Neural progenitor cell (in vitro differentiated cells): ENCODE measurements at regions not wholly inside any gene's neighbourhood (a gene's known extent, or its start where the extent isn't known, plus 50 kb on each side); places are given as distances from the start of the nearest gene placed in this dataset.

Experiments used
- DNase-seq: peaks from one replicate; pipeline ENCODE4 v3.0.0-alpha.2; 2016; ENCODE audit warnings: low spot score
- H2AFZ ChIP-seq: fragments of 200-600 bp; sonication (generic); replicated peaks from 2 replicates; pipeline ENCODE4 v1.6.1; 2016; ENCODE audit warnings: antibody characterized with exemption
- H3F3A ChIP-seq: fragments of 200-600 bp; sonication (generic); 2 replicates; pipeline ENCODE4 v1.6.1; 2016; ENCODE audit warnings: antibody characterized with exemption, low read depth
- H3K27ac ChIP-seq: fragments of 200-600 bp; sonication (generic); 2 replicates; pipeline ENCODE4 v1.5.1; 2016; ENCODE audit warnings: mild to moderate bottlenecking
- H3K27me3 ChIP-seq: fragments of 200-600 bp; sonication (generic); 2 replicates; pipeline ENCODE4 v1.6.1; 2016; ENCODE audit warnings: mild to moderate bottlenecking, moderate library complexity
- H3K36me3 ChIP-seq: fragments of 200-600 bp; sonication (generic); 2 replicates; pipeline ENCODE4 v1.5.1; 2016
- H3K4me1 ChIP-seq: fragments of 200-600 bp; sonication (generic); 2 replicates; pipeline ENCODE4 v1.6.1; 2016; ENCODE audit warnings: mixed run types
- H3K4me2 ChIP-seq: fragments of 200-600 bp; sonication (generic); 2 replicates; pipeline ENCODE4 v1.6.1; 2016
- H3K4me3 ChIP-seq: fragments of 200-600 bp; sonication (generic); 2 replicates; pipeline ENCODE4 v1.5.1; 2016
- H3K79me2 ChIP-seq: fragments of 200-600 bp; sonication (generic); 2 replicates; pipeline ENCODE4 v1.6.1; 2016; ENCODE audit warnings: low read depth
- H3K9ac ChIP-seq: fragments of 200-600 bp; sonication (generic); 2 replicates; pipeline ENCODE4 v1.6.1; 2016
- H3K9me3 ChIP-seq: fragments of 200-600 bp; sonication (generic); 2 replicates; pipeline ENCODE4 v1.5.1; 2016; ENCODE audit warnings: low read depth
- H4K20me1 ChIP-seq: fragments of 200-600 bp; sonication (generic); 2 replicates; pipeline ENCODE4 v1.6.1; 2016; ENCODE audit warnings: low read depth
- H3K27ac Mint-ChIP-seq: 3 replicates; pipeline ENCODE4 v1.8.0; 2021; ENCODE audit warnings: mixed read lengths
- H3K27me3 Mint-ChIP-seq: 2 replicates; pipeline ENCODE4 v1.8.0; 2022; ENCODE audit warnings: low read depth, mild to moderate bottlenecking, inconsistent platforms, moderate library complexity, mixed read lengths; ENCODE audit not compliant: insufficient read depth
- H3K36me3 Mint-ChIP-seq: 3 replicates; pipeline ENCODE4 v1.8.0; 2021; ENCODE audit warnings: mixed read lengths
- H3K4me1 Mint-ChIP-seq: 3 replicates; pipeline ENCODE4 v1.8.0; 2021; ENCODE audit warnings: mixed read lengths
- H3K4me3 Mint-ChIP-seq: 3 replicates; pipeline ENCODE4 v1.8.0; 2021; ENCODE audit warnings: mild to moderate bottlenecking, moderate library complexity, mixed read lengths
- H3K9me3 Mint-ChIP-seq: 3 replicates; pipeline ENCODE4 v1.8.0; 2020; ENCODE audit warnings: mixed read lengths
- CTCF ChIP-seq: fragments of 200-600 bp; sonication (generic); IDR thresholded peaks from 2 replicates; pipeline ENCODE4 v1.5.1; 2017; ENCODE audit warnings: antibody characterized with exemption, mild to moderate bottlenecking
- EZH2 ChIP-seq: fragments of 200-600 bp; sonication (generic); IDR thresholded peaks from 2 replicates; pipeline ENCODE4 v1.6.1; 2017; ENCODE audit warnings: antibody characterized with exemption, mild to moderate bottlenecking, moderate library complexity
- EZH2phosphoT487 ChIP-seq: fragments of 200-600 bp; sonication (generic); IDR thresholded peaks from 2 replicates; pipeline ENCODE4 v1.6.1; 2017; ENCODE audit warnings: antibody characterized with exemption

GRCh38 chr17:6314311-6314710 is 120.6 kb downstream of the AIPL1 start:
- no peak for DNase-seq
- no peaks in the 10 kb centered on the region for H3K36me3 ChIP-seq
- H3K4me2 ChIP-seq: no peak overlapping the region
- H3K27ac ChIP-seq: no peak overlapping the region
- H2AFZ ChIP-seq: no peak overlapping the region
- H3K4me1 ChIP-seq: no peaks in the 10 kb centered on the region
- no peaks in the 10 kb centered on the region for H4K20me1 ChIP-seq
- peaks cover 2% of the 10 kb centered on the region for H3K36me3 Mint-ChIP-seq
- H3K27me3 ChIP-seq: no peaks in the 10 kb centered on the region
- H3K4me3 Mint-ChIP-seq: no peak overlapping the region
- H3F3A ChIP-seq: no peaks in the 10 kb centered on the region
- no peaks in the 10 kb centered on the region for H3K9me3 Mint-ChIP-seq
- no peak overlapping the region for H3K27ac Mint-ChIP-seq
- no peak overlapping the region for H3K9ac ChIP-seq
- no peaks in the 10 kb centered on the region for H3K79me2 ChIP-seq
- no peak for TF ChIP-seq CTCF
- no peak for TF ChIP-seq EZH2phosphoT487
- TF ChIP-seq EZH2: no peak
- no peak overlapping the region for H3K4me3 ChIP-seq
- H3K27me3 Mint-ChIP-seq: peaks cover 9% of the 10 kb centered on the region
- no peaks in the 10 kb centered on the region for H3K9me3 ChIP-seq
- peaks cover 17% of the 10 kb centered on the region for H3K4me1 Mint-ChIP-seq

GRCh38 chr17:6313835-6314234 is 121.1 kb downstream of the AIPL1 start:
- H3F3A ChIP-seq: no peaks in the 10 kb centered on the region
- no peak for DNase-seq
- no peaks in the 10 kb centered on the region for H3K4me1 ChIP-seq
- Mint-ChIP-seq H3K27ac (no peak overlapping the region), H3K9me3 (no peaks in the 10 kb centered on the region), H3K4me1 (peaks cover 17% of the 10 kb centered on the region), H3K27me3 (peaks cover 9% of the 10 kb centered on the region), H3K4me3 (no peak overlapping the region), H3K36me3 (peaks cover 2% of the 10 kb centered on the region)
- H2AFZ ChIP-seq: no peak overlapping the region
- TF ChIP-seq EZH2 (no peak), EZH2phosphoT487 (no peak), CTCF (no peak)
- H3K27me3 ChIP-seq: no peaks in the 10 kb centered on the region
- H4K20me1 ChIP-seq: no peaks in the 10 kb centered on the region
- no peak overlapping the region for H3K4me2 ChIP-seq
- H3K9me3 ChIP-seq: no peaks in the 10 kb centered on the region
- H3K79me2 ChIP-seq: no peaks in the 10 kb centered on the region
- no peaks in the 10 kb centered on the region for H3K36me3 ChIP-seq
- no peak overlapping the region for H3K4me3 ChIP-seq
- no peak overlapping the region for H3K9ac ChIP-seq
- H3K27ac ChIP-seq: no peak overlapping the region

GRCh38 chr17:6306820-6307219 is 128.1 kb downstream of the AIPL1 start:
- no peak overlapping the region for H3K4me2 ChIP-seq
- peak; percentile 31 for DNase-seq
- Mint-ChIP-seq H3K4me3 (no peak overlapping the region), H3K9me3 (no peaks in the 10 kb centered on the region), H3K27ac (no peak overlapping the region), H3K4me1 (peaks cover 11% of the 10 kb centered on the region), H3K27me3 (peaks cover 7% of the 10 kb centered on the region), H3K36me3 (no peaks in the 10 kb centered on the region)
- H3K79me2 ChIP-seq: no peaks in the 10 kb centered on the region
- H3F3A ChIP-seq: no peaks in the 10 kb centered on the region
- no peak overlapping the region for H2AFZ ChIP-seq
- peaks cover 4% of the 10 kb centered on the region for H3K4me1 ChIP-seq
- no peak overlapping the region for H3K9ac ChIP-seq
- H4K20me1 ChIP-seq: no peaks in the 10 kb centered on the region
- no peak overlapping the region for H3K27ac ChIP-seq
- no peak overlapping the region for H3K4me3 ChIP-seq
- no peaks in the 10 kb centered on the region for H3K27me3 ChIP-seq
- H3K36me3 ChIP-seq: no peaks in the 10 kb centered on the region
- no peaks in the 10 kb centered on the region for H3K9me3 ChIP-seq
- TF ChIP-seq EZH2phosphoT487: no peak
- no peak for TF ChIP-seq CTCF
- TF ChIP-seq EZH2: no peak
